Fibroblast of the aortic adventitia (primary cell): ENCODE measurements at regions not wholly inside any gene's neighbourhood (a gene's known extent, or its start where the extent isn't known, plus 50 kb on each side); places are given as distances from the start of the nearest gene placed in this dataset.

Experiments
- DNase-seq: peaks from one replicate; pipeline ENCODE4 v3.0.0-alpha.2; 2010; ENCODE audit warnings: low read depth
- H3K4me3 ChIP-seq: 2 replicates; pipeline ENCODE4 v1.5.1; 2011; ENCODE audit warnings: low read depth, mild to moderate bottlenecking, control low read depth, low read length, moderate library complexity
- TF ChIP-seq, protein P1 (sequence below): IDR thresholded peaks from 2 replicates; pipeline ENCODE4 v1.5.1; 2011; ENCODE audit warnings: mild to moderate bottlenecking, low read length, control low read depth, inconsistent platforms; ENCODE audit not compliant: insufficient read depth

DNA sequence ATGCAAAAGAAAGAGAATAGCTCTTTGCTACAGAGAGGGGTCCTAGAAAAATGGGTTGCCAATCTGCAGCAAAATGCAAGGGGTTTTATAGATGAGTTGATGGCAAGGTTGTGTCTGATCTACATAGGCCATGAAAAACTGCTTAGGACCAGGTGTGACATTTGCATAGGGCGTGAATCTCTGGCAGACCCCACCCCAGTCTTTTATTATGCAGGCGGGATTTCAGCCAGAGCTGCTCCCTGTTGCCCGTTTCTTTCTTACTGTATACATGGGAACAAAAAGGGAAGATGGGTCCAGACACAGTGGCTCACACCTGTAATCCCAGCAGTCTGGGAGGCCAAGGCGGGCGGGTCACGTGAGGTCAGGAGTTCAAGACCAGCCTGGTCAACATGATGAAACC lies 286.4 kb upstream of the LRRTM4 start:
- TF ChIP-seq, protein P1, sequence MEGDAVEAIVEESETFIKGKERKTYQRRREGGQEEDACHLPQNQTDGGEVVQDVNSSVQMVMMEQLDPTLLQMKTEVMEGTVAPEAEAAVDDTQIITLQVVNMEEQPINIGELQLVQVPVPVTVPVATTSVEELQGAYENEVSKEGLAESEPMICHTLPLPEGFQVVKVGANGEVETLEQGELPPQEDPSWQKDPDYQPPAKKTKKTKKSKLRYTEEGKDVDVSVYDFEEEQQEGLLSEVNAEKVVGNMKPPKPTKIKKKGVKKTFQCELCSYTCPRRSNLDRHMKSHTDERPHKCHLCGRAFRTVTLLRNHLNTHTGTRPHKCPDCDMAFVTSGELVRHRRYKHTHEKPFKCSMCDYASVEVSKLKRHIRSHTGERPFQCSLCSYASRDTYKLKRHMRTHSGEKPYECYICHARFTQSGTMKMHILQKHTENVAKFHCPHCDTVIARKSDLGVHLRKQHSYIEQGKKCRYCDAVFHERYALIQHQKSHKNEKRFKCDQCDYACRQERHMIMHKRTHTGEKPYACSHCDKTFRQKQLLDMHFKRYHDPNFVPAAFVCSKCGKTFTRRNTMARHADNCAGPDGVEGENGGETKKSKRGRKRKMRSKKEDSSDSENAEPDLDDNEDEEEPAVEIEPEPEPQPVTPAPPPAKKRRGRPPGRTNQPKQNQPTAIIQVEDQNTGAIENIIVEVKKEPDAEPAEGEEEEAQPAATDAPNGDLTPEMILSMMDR = no peak
- no peak for DNase-seq
- no peak overlapping the region for H3K4me3 ChIP-seq

DNA sequence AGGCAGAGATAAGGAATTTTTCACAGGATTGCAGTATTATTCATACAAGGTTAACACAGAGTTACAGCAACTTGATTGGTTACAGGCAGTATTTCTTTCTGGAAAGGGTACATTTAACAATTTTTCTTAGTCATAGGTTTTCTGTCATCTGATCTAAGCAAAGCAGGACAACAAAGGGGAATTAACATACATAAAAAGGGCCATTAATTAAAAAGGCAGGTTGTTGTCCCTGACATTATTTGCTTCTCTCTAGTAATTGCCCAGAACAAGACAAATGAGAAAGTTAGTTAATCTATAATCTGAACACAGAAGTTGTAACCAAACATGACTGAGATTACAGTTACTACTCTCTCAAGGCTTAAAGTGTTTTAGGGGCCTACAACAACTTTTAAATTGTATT lies 291.4 kb upstream of the LRRTM4 start:
- no peak overlapping the region for H3K4me3 ChIP-seq
- DNase-seq = no peak
- TF ChIP-seq, protein P1 = no peak

DNA sequence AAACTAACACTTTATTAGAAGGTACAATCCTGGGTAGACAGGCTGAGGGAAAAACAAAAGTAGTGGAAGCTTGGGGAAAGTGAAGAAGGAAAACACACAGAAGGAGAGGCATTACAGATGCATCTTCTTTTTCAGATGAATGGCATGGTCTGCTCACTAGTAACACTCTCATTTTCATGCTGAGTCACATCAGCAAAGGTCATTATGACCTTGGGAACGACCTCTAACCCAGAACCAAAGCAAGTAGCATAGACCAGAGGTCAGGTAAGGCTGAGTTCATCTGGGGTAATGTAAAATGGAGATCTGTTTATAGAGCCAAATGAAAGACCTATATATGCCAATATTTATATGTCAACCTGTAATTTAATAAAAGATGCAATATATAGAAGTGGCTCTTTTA lies 294.4 kb upstream of the LRRTM4 start:
- DNase-seq = no peak
- TF ChIP-seq, protein P1 = no peak

DNA sequence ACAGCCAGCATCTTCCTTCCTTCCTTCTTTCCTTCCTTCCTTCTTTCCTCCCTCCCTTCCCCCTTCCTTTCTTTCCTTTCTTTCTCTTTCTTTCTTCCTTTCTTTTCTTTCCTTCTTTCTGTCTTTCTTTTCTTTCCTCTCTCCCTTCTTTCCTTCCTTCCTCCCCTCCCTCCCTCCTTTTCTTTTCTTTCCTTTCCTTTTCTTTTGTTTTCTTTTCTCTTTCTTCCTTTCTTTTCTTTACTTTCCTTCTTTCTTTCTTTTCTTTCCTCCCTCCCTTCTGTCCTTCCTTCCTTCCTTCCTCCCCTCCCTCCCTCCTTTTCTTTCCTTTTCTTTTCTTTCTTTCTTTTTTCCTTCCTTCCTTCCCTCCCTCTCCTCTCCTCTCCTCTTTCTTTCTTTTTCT lies 296.0 kb upstream of the LRRTM4 start:
- H3K4me3 ChIP-seq = no peak overlapping the region
- no peak for DNase-seq
- TF ChIP-seq, protein P1 = no peak

More for the DNA sequence above, 294.4 kb upstream of the LRRTM4 start:
- H3K4me3 ChIP-seq = no peak overlapping the region

DNA sequence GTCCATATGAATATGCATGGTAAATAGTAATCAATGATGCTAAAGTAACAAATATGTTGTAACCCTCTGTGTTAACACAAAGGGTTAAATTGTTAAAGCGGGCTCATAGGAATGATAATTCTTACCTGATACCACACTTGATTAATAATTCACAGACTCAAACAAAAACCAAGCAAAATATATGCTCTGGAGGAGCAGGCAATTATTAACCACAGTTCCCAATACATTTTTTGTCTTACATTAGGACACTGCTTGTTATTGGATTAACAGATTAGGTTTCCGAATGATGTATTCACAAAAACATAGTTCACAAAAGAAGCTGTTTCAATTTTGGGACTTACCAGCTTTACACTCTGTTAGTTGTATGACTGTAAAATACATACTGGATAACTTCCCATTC lies 300.9 kb upstream of the LRRTM4 start:
- TF ChIP-seq, protein P1 = no peak
- no peak overlapping the region for H3K4me3 ChIP-seq
- no peak for DNase-seq

DNA sequence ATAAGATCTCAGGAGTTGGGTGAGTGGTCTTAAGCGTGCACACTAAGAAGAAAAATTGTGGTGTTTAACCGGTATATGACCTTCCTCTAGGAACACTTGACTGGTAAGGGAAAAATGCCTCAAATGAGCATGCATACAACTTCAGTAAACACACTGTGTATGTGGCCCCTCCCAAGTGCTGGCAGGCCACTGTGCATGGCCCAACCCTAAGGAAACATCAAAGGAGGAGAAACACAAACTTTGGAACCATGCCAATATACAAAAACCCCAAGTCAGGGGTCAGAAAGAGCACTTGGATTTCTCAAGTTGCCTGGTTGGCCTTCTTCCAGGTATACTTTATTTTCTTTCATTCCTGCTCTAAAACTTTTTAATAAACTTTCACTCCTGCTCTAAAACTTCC lies 308.9 kb upstream of the LRRTM4 start:
- TF ChIP-seq, protein P1 = no peak
- no peak for DNase-seq
- no peak overlapping the region for H3K4me3 ChIP-seq

DNA sequence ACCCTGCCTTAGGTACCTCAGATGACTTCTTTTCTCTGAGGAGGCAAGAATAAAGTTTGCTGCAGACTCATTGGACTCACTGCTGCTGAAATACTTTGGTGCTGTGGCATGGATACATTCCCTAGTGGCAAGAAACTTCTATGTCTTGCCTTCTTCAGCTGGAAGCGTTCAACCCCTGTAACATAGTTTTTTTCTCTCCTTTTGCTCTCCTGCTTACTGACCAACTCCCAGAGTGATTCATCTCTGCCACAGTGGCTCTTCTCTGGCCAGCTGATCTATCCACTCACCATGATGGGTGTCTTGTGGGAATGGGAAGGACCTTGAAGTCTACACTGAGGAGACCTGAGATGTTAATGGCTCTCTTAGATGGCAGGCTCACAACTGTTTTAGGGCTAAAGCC lies 309.3 kb upstream of the LRRTM4 start:
- no peak overlapping the region for H3K4me3 ChIP-seq
- TF ChIP-seq, protein P1 = no peak
- no peak for DNase-seq
